HepG2 (cell line): ENCODE measurements at regions not wholly inside any gene's neighbourhood (a gene's known extent, or its start where the extent isn't known, plus 50 kb on each side); places are given as distances from the start of the nearest gene placed in this dataset.

Experiments
- CENPX ChIP-seq: sonication (generic); formaldehyde crosslinking; IDR thresholded peaks from 2 replicates; pipeline ENCODE4 v1.9.0; 2021; ENCODE audit warnings: mild to moderate bottlenecking, missing genetic modification reagents, moderate library complexity
- ELF4 ChIP-seq: sonication (generic); formaldehyde crosslinking; IDR thresholded peaks from 2 replicates; pipeline ENCODE4 v1.5.0; 2020; ENCODE audit warnings: missing genetic modification reagents, mild to moderate bottlenecking, moderate library complexity, borderline replicate concordance
- GATAD1 ChIP-seq: IDR thresholded peaks from 2 replicates; pipeline ENCODE4 v1.6.1; 2016; ENCODE audit warnings: missing genetic modification reagents, missing compliant biosample characterization
- JUNB ChIP-seq: sonication (generic); formaldehyde crosslinking; IDR thresholded peaks from 2 replicates; pipeline ENCODE4 v1.8.0; 2022; ENCODE audit warnings: missing genetic modification reagents, mild to moderate bottlenecking, borderline replicate concordance
- MTF1 ChIP-seq: sonication (generic); formaldehyde crosslinking; IDR thresholded peaks from 2 replicates; pipeline ENCODE4 v1.5.0; 2020; ENCODE audit warnings: missing genetic modification reagents
- MZF1 ChIP-seq: sonication (generic); formaldehyde crosslinking; IDR thresholded peaks from 2 replicates; pipeline ENCODE4 v1.8.1; 2023; ENCODE audit warnings: mild to moderate bottlenecking, missing genetic modification reagents, borderline replicate concordance
- NFATC3 ChIP-seq: sonication (generic); formaldehyde crosslinking; IDR thresholded peaks from 2 replicates; pipeline ENCODE4 v1.5.1; 2020; ENCODE audit warnings: mild to moderate bottlenecking, missing genetic modification reagents
- NFIB ChIP-seq: sonication (generic); formaldehyde crosslinking; IDR thresholded peaks from 2 replicates; pipeline ENCODE4 v1.9.0; 2021; ENCODE audit warnings: missing genetic modification reagents, mild to moderate bottlenecking, borderline replicate concordance
- RAD51 ChIP-seq: fragments of 450-650 bp; IDR thresholded peaks from 2 replicates; pipeline ENCODE4 v1.6.1; 2016; ENCODE audit warnings: borderline replicate concordance
- SNRNP70 ChIP-seq: fragments of 200-400 bp; formaldehyde crosslinking; IDR thresholded peaks from 2 replicates; pipeline ENCODE4 v1.6.1; 2017; ENCODE audit warnings: mild to moderate bottlenecking, low read depth, low read length, moderate library complexity
- SP5 ChIP-seq: IDR thresholded peaks from 2 replicates; pipeline ENCODE4 v1.6.1; 2016; ENCODE audit warnings: low read depth, borderline replicate concordance
- TCF7L2 ChIP-seq: IDR thresholded peaks from 2 replicates; pipeline ENCODE4 v1.6.1; 2011; ENCODE audit warnings: mild to moderate bottlenecking, low read depth, low read length, moderate library complexity
- ZFY ChIP-seq: sonication (generic); formaldehyde crosslinking; IDR thresholded peaks from 2 replicates; pipeline ENCODE4 v1.4.0; 2020; ENCODE audit warnings: missing genetic modification reagents
- ZNF547 ChIP-seq: sonication (generic); formaldehyde crosslinking; IDR thresholded peaks from 2 replicates; pipeline ENCODE4 v1.5.1; 2020; ENCODE audit warnings: mild to moderate bottlenecking, missing genetic modification reagents
- ZNF577 ChIP-seq: sonication (generic); formaldehyde crosslinking; IDR thresholded peaks from 2 replicates; pipeline ENCODE4 v1.4.0; 2020; ENCODE audit warnings: mild to moderate bottlenecking, low read depth, missing genetic modification reagents, borderline replicate concordance
- ZSCAN30 ChIP-seq: sonication (generic); formaldehyde crosslinking; IDR thresholded peaks from 2 replicates; pipeline ENCODE4 v1.5.0; 2020; ENCODE audit warnings: mild to moderate bottlenecking, missing genetic modification reagents
- TF ChIP-seq, protein P1 (sequence below): sonication (generic); formaldehyde crosslinking; IDR thresholded peaks from 2 replicates; pipeline ENCODE4 v1.4.0; 2020; ENCODE audit warnings: missing genetic modification reagents, borderline replicate concordance
- TF ChIP-seq, protein P2 (sequence below): sonication (generic); formaldehyde crosslinking; IDR thresholded peaks from 2 replicates; pipeline ENCODE4 v1.4.0; 2020; ENCODE audit warnings: mild to moderate bottlenecking, missing genetic modification reagents, borderline replicate concordance
- TF ChIP-seq, protein P3 (sequence below): IDR thresholded peaks from 2 replicates; pipeline ENCODE4 v1.6.1; 2016

DNA sequence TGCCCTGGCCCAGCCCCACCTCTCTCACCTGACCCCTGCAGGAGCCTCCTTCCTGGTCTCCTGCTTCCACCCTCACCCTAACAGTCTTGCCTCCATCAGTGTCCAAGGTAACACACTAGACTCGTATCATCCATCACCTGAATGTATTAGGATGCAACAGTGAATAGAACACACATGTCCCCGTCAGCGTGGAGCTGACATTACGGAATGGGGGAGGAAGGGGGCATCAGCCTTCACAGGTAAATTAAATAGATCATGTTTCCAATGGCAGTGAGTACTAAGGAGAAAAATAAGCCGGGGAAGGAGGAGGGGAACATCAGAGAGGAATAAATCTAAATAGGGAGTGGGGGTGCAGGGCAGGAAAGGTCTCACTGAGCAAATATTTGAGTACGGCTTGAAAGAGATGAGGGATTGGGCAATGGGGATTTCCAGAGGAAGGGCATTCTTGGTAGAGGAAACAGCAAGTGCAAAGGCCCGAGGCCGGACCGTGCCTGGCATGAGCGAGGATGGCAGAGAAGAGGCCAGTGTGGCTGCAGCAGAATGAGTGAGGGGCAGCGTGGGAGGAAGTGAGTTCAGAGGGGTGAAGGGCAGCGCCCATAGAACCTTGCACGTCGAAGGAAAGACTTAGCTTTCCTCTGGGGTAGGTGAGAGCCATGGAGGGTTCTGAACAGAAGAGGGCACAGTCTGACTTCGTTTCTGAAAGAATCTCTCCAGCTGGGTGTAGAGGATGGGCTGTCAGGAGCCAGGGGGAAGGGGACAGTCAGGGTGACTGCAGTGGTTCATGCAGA is 110.1 kb upstream of the PTPN1 start (continued):
- TF ChIP-seq, protein P1, sequence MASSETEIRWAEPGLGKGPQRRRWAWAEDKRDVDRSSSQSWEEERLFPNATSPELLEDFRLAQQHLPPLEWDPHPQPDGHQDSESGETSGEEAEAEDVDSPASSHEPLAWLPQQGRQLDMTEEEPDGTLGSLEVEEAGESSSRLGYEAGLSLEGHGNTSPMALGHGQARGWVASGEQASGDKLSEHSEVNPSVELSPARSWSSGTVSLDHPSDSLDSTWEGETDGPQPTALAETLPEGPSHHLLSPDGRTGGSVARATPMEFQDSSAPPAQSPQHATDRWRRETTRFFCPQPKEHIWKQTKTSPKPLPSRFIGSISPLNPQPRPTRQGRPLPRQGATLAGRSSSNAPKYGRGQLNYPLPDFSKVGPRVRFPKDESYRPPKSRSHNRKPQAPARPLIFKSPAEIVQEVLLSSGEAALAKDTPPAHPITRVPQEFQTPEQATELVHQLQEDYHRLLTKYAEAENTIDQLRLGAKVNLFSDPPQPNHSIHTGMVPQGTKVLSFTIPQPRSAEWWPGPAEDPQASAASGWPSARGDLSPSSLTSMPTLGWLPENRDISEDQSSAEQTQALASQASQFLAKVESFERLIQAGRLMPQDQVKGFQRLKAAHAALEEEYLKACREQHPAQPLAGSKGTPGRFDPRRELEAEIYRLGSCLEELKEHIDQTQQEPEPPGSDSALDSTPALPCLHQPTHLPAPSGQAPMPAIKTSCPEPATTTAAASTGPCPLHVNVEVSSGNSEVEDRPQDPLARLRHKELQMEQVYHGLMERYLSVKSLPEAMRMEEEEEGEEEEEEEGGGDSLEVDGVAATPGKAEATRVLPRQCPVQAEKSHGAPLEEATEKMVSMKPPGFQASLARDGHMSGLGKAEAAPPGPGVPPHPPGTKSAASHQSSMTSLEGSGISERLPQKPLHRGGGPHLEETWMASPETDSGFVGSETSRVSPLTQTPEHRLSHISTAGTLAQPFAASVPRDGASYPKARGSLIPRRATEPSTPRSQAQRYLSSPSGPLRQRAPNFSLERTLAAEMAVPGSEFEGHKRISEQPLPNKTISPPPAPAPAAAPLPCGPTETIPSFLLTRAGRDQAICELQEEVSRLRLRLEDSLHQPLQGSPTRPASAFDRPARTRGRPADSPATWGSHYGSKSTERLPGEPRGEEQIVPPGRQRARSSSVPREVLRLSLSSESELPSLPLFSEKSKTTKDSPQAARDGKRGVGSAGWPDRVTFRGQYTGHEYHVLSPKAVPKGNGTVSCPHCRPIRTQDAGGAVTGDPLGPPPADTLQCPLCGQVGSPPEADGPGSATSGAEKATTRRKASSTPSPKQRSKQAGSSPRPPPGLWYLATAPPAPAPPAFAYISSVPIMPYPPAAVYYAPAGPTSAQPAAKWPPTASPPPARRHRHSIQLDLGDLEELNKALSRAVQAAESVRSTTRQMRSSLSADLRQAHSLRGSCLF (CRISPR knock-in tag), result no peak
- TF ChIP-seq, protein P2, sequence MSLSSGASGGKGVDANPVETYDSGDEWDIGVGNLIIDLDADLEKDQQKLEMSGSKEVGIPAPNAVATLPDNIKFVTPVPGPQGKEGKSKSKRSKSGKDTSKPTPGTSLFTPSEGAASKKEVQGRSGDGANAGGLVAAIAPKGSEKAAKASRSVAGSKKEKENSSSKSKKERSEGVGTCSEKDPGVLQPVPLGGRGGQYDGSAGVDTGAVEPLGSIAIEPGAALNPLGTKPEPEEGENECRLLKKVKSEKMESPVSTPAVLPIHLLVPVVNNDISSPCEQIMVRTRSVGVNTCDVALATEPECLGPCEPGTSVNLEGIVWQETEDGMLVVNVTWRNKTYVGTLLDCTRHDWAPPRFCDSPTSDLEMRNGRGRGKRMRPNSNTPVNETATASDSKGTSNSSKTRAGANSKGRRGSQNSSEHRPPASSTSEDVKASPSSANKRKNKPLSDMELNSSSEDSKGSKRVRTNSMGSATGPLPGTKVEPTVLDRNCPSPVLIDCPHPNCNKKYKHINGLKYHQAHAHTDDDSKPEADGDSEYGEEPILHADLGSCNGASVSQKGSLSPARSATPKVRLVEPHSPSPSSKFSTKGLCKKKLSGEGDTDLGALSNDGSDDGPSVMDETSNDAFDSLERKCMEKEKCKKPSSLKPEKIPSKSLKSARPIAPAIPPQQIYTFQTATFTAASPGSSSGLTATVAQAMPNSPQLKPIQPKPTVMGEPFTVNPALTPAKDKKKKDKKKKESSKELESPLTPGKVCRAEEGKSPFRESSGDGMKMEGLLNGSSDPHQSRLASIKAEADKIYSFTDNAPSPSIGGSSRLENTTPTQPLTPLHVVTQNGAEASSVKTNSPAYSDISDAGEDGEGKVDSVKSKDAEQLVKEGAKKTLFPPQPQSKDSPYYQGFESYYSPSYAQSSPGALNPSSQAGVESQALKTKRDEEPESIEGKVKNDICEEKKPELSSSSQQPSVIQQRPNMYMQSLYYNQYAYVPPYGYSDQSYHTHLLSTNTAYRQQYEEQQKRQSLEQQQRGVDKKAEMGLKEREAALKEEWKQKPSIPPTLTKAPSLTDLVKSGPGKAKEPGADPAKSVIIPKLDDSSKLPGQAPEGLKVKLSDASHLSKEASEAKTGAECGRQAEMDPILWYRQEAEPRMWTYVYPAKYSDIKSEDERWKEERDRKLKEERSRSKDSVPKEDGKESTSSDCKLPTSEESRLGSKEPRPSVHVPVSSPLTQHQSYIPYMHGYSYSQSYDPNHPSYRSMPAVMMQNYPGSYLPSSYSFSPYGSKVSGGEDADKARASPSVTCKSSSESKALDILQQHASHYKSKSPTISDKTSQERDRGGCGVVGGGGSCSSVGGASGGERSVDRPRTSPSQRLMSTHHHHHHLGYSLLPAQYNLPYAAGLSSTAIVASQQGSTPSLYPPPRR, result peak; percentile 98
- TF ChIP-seq MZF1 (CRISPR knock-in tag) (peak; percentile 97), SNRNP70 (no peak), ZSCAN30 (CRISPR knock-in tag) (no peak), NFATC3 (CRISPR knock-in tag) (peak; percentile 90; the same call in 1 of the 2 replicates), JUNB (CRISPR knock-in tag) (peak; percentile 93; the same call in 1 of the 2 replicates), ZNF577 (CRISPR knock-in tag) (no peak), SP5 (CRISPR knock-in tag) (peak; percentile 98), ELF4 (CRISPR knock-in tag) (no peak), GATAD1 (CRISPR knock-in tag) (peak; percentile 80), MTF1 (CRISPR knock-in tag) (no peak), RAD51 (peak; percentile 23; the same call in 1 of the 2 replicates), NFIB (CRISPR knock-in tag) (0 out of 2 replicates have a peak, but pooled peaks have one; percentile 90), CENPX (CRISPR knock-in tag) (no peak), ZNF547 (CRISPR knock-in tag) (peak; percentile 97), ZFY (CRISPR knock-in tag) (peak; percentile 52; the same call in 1 of the 2 replicates), TCF7L2 (peak; percentile 95)
- TF ChIP-seq, protein P3, sequence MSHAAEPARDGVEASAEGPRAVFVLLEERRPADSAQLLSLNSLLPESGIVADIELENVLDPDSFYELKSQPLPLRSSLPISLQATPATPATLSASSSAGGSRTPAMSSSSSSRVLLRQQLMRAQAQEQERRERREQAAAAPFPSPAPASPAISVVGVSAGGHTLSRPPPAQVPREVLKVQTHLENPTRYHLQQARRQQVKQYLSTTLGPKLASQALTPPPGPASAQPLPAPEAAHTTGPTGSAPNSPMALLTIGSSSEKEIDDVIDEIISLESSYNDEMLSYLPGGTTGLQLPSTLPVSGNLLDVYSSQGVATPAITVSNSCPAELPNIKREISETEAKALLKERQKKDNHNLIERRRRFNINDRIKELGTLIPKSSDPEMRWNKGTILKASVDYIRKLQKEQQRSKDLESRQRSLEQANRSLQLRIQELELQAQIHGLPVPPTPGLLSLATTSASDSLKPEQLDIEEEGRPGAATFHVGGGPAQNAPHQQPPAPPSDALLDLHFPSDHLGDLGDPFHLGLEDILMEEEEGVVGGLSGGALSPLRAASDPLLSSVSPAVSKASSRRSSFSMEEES, result peak; percentile 92
